ENCODE measurements at regions not wholly inside any gene's neighbourhood (a gene's known extent, or its start where the extent isn't known, plus 50 kb on each side); places are given as distances from the start of the nearest gene placed in this dataset.
"Not testable (repeated sequence)": the region's sequence is repeated elsewhere in the genome, so short reads cannot be mapped to it uniquely, and the experiment has no call there.

- DNase-seq = no peak
Measured at GRCh38 chr3:40911928-40912327, 287.4 kb upstream of the CTNNB1 start.

GRCh38 chr3:40912461-40912860, 286.8 kb upstream of the CTNNB1 start:
- no peak for DNase-seq

- DNase-seq = no peak
Measured at GRCh38 chr3:40913192-40913591, 286.1 kb upstream of the CTNNB1 start.

- no peak for DNase-seq
Measured at GRCh38 chr3:40913641-40914040, 285.7 kb upstream of the CTNNB1 start.

- DNase-seq = no peak
Measured at GRCh38 chr3:40914475-40914874, 284.8 kb upstream of the CTNNB1 start.

DNA sequence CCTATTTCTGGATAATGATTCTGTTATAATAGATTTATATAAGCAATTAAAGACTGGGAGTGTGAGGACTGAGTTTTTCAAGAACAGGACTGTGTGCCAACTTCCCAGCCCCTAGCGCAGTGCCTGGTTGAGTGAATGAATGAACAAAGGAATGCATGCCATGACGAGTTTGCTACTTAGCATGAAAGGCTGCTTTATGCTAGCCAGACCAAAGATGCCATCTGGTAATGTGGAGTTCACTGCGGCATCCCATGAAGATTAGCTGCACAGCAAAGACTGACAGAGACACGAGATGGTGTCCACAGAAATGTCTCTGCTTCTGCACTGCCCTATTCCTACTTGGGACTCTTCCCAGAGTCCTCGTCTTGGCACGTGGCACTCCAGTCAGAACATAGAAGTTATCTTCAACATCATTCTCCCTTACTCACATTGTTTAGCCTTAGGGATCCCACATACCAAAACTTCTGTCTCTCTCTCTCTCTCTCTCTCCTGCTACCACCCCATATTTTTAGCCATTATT, 283.9 kb upstream of the CTNNB1 start:
- DNase-seq = no peak

DNA sequence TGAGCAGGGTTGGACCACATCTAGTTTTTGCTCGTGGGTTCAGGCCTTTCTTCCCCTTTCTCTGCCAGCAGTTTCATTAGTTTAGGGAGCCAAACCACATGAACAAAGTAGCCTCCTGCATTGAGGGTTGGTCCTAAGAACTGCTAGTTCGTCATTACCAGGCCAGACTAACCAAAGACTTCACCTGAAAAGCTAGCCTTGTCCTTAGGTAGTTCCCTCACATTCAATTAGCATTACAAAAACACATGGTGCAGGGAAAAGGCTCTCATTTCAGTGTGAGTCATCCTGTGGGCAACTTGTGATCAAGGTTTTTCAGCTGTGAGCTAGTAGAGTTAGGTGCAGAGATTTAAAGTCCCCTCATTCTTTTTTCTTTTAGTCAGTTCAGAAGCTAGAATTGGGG, 279.3 kb upstream of the CTNNB1 start:
- no peak for DNase-seq

GRCh38 chr3:40921251-40921650, 278.1 kb upstream of the CTNNB1 start:
- DNase-seq = no peak

DNA sequence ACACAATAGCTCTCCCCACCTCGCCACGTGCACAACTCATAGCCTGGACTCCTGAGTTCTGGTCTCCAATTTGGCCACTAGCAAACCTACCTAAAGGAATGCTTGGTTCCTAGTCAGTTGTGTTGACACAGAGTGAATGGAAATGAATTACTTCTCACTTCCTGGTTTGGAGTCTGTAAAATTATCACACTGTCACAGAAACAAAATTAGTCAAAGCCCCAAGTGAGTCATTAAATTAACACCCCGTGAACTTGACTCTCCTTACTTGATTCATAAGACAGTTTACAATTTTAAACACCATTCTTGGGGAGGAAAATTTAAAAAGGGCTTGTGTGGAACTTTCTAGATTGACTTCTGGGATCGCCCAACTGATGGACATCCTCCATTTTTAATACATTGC, 276.2 kb upstream of the CTNNB1 start:
- DNase-seq = no peak

DNA sequence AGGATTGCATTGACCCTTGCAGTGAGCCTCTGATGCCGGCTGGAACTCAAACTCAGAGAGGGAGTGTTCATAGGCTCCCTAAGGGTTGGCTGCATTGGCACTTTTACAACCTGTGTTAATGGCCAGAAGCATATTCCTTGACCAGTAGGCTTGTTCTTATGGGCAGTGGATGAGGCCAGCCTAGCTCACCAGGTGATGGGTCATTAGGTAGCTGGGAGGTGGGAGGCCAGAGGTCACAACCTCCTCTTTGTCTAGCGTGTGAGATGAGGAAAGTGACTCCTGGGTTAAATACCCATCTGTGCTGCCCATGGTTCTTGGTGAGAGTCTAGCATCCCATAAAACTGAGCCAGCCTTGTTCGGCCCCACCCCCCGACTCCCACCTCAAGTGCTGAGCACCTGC, 275.7 kb upstream of the CTNNB1 start:
- DNase-seq = no peak

DNA sequence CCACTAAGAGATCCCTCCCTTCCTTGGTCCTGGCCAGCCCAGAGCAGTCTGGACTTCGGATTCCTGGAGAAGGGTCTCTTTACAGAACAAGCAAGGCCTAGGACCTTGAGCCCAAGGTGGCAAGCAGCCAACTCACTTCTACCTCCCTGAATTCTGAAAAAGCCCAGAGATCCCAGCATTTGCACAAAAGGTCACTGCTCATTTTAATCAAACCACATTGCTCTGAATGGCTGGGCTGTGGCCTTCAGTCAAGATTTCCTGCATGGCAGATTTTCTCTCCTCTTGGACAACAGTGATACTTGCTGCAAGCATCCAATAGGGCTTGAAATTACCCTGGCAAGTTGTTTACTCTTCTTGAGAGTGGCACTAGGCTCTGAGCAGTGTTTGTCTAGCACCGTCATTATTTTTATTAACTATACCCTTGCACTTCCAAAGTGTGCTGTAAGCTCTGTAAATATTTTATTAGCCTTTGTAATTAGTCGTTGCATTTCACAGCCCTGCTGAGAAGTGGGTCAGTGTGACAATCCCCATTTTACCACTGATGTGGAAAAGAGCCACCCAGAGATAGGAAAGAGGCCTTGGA, 274.7 kb upstream of the CTNNB1 start:
- DNase-seq = peak in 2 of 3 experiments; percentile 71 to 92

DNA sequence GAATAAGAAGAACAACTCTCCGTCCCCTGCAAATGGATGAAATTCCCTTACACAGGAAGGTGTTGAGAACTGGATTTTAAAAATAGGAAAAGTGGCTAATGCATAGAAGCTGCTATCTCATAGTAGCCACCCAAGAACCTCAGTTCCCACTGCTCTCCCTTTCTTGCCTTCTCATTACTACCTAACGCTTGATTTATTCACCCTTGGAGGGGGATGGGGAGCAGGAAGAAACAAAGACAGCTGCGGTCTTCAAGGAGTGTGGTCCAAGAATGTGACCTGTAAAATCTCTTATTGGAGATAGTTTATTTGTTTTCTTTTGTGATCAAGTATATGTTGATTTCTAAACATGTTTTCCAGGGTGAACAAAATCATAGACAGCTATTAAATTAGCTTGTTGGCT, 274.1 kb upstream of the CTNNB1 start:
- no peak for DNase-seq

GRCh38 chr3:40930131-40930538, 269.2 kb upstream of the CTNNB1 start:
- DNase-seq = no peak

DNA sequence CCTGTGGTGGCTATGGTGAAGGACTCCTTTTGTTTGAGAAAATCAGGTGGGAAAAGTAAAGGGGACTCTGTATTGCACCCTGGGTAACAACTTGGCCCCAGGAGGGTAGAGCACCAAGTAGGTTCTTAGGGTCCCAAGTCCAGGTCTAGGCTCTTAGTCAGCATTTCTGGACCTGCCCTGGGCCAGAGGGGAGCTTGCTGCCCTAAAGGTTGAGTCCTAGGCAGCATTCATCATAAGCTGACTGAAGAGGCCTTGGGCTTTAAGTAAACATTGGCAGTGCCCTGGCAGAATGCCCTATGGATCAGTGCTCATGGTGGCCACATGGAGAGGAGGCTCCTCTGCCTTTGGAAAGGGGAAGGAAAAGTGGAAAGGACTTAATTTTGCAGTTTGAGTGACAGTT, 268.5 kb upstream of the CTNNB1 start:
- DNase-seq = no peak

DNA sequence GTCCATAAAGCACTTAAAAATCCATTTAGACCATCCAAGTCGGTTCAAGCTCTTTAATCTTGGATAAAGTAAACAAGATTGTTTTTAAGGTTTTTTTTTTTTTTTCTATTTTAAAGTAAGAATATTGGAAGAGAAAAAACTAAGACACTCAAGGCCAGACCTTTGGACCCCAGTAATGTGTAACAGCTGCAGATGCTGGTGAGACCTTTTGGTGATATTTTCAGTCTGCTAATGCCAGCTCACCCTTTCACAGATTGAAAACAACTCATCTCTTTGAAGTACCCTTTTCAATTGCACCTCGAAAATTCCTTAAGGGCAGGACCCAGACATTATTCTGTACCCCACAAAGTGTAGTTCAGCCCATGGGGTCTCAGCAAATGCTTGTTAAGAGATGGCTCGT, 260.7 kb upstream of the CTNNB1 start:
- DNase-seq = no peak

DNA sequence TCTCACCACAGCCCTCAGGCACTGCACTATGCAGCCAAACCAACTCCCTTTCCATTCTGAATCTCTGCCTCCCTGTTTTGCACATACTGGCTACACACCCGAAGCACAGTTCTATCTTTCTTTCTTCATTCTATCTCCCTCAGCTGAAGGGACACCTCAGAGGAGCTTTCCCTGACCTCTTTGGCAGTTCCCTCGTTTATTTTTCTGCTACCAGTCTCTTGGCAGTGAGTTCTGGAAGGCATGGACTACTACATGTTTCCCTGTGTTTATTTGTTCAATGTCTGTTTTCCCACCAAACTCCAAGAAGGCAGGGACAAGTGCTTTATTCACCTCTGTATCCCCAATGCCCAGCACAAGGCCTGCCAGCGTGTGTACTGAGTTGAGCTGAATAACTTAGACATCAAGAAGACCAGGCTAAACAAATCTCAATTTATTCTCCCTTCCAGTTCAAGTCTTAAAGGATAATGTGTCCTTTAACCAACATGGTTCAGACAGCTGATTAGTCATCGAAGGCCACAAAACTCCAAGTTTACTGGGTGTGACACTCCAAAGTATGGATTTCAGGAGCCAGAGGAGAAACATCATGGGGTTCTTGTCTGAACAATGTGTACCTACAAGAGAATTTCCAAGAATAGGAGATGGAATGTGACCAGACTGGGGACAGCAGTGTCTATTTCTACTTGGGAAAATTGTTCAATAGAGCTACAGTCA, 260.1 kb upstream of the CTNNB1 start:
- no peak for DNase-seq

DNA sequence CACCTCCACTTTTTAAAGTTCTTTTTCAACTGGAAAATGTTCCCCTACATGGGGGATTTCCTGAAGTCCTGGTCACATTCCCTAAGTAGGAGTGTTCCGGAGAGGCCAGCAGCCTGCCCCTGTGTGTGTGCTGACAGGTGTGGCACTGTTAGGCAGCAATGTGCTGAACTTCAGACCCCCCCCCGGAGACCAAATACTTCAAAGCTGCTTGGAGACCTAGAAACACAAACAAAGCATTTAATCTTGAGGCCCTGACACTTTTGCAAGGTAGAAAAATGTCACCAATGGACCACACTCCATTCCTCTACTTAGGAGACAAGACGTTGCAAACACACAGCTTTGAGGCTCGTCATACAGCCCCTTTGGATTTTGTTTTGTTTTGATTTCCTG, 259.6 kb upstream of the CTNNB1 start:
- no peak for DNase-seq

- no peak for DNase-seq
Measured at GRCh38 chr3:40940651-40941050, 258.7 kb upstream of the CTNNB1 start.

DNA sequence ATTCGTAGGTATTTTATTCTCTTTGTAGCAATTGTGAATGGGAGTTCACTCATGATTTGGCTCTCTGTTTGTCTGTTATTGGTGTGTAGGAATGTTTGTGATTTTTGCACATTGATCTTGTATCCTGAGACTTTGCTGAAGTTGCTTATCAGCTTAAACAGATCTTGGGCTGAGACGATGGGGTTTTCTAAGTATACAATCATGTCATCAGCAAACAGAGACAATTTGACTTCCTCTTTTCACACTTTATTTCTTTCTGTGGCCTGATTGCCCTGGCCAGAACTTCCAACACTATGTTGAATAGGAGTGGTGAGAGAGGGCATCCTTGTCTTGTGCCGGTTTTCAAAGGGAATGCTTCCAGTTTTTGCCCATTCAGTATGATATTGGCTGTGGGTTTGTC, 252.3 kb upstream of the CTNNB1 start:
- DNase-seq = not testable (repeated sequence)

DNA sequence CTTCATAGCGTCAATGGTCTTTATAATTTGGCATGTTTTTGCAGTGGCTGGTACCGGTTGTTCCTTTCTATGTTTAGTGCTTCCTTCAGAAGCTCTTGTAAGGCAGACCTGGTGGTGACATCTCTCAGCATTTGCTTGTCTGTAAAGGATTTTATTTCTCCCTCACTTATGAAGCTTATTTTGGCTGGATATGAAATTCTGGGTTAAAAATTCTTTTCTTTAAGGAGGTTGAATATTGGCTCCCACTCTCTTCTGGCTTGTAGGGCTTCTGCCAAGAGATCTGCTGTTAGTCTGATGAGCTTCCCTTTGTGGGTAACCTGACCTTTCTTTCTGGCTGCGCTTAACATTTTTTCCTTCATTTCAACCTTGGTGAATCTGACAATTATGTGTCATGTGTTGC, 250.0 kb upstream of the CTNNB1 start:
- not testable (repeated sequence) for DNase-seq

- DNase-seq = no peak
Measured at GRCh38 chr3:40951636-40952035, 247.7 kb upstream of the CTNNB1 start.

DNA sequence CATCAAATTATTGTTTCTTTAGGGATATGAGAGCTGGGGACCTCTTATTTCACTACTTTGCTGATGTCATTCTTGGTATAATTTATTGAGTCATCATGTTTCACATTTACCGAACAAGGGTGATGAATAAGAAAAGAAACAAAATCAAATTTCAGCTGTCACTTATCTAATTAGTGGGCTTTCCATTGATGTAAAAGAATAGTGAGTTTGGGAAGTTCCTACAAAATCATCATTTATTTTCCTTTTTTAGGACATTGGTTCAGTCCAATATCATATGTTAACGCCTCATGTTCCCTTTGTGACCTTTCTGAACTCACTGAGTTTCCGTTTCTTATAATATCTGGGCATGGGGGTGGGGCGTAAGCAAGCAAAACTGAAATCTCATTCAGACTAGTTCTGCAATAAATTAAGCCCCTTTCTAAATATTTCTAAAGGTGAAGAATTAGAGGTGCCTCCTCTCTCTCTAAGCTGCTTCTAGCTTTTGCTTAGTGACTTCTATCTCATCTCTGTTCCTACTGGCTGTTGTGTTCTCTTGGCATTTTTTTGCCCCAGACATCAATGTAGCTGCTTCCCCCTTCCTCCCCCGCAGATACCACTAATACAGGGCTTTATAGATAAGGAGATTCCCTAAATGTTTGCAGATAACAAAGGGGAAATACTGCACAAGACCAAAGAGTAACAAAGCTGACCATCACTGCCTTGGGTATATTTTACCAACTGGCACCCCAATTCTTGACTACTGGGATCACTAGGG, 238.0 kb upstream of the CTNNB1 start:
- no peak for DNase-seq

DNA sequence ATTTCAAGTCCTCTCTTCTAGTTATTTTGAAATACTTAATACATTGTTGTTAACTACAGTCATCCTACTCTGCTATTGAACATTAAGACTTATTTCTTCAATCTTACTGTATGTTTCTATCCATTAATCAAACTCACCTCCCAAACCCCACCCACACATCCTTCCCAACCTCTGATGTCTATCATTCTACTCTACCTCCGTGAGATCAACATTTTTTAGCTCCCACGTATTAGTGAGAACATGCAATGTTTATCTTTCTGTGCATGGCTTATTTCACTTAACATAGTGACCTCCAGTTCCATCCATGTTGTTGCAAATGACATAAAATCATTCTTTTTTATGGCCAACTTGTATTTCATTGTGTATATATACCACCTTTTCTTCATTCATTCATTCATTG, 236.6 kb upstream of the CTNNB1 start:
- DNase-seq = no peak

DNA sequence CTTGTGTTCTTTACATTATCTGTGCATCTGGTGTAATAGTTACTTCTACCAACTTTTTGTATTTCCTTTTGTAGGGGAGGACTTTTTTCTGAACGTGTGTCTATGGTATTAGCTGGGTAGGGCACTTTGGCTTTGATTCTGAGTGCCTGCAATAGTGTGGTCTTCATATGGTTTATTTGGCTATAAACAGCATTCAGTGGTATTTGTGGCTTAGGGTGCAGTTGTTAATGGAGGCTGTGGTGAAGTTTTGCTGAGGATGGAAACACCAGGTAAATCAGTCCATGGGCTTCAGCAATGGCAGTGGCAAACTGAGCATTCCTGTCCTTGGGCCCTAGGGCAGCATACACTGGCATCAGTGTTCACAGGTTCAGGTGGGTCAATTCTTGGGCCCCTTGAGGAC, 230.6 kb upstream of the CTNNB1 start:
- no peak for DNase-seq
